T-helper 2 cell treated with Interferon-gamma antibody and Interleukin-4, amounts not matched to agents 5 μg/mL and 100 μg/mL, for 36 hours (primary cell): ENCODE measurements at regions not wholly inside any gene's neighbourhood (a gene's known extent, or its start where the extent isn't known, plus 50 kb on each side); places are given as distances from the start of the nearest gene placed in this dataset.
"Not testable (repeated sequence)": the region's sequence is repeated elsewhere in the genome, so short reads cannot be mapped to it uniquely, and the experiment has no call there.

Experiments
- DNase-seq: peaks from one replicate; pipeline ENCODE4 v3.0.0; 2021; ENCODE audit warnings: low spot score
- H3K27ac Mint-ChIP-seq: one replicate; pipeline ENCODE4 v1.8.0; 2021; ENCODE audit warnings: mild to moderate bottlenecking, mixed read lengths
- H3K27me3 Mint-ChIP-seq: one replicate; pipeline ENCODE4 v1.8.0; 2021; ENCODE audit warnings: low read depth, mixed read lengths
- H3K36me3 Mint-ChIP-seq: one replicate; pipeline ENCODE4 v1.8.0; 2021; ENCODE audit warnings: low read depth, mixed read lengths
- H3K4me1 Mint-ChIP-seq: one replicate; pipeline ENCODE4 v1.8.0; 2021; ENCODE audit warnings: low read depth, mixed read lengths
- H3K4me3 Mint-ChIP-seq: one replicate; pipeline ENCODE4 v1.8.0; 2022; ENCODE audit warnings: mild to moderate bottlenecking, moderate library complexity, mixed read lengths
- H3K9me3 Mint-ChIP-seq: one replicate; pipeline ENCODE4 v1.8.0; 2021; ENCODE audit warnings: mixed read lengths

GRCh38 chr5:40453689-40454088, 226.0 kb upstream of the PTGER4 start:
- DNase-seq: no peak
- Mint-ChIP-seq H3K27ac (no peak overlapping the region), H3K4me1 (peaks cover 3% of the 10 kb centered on the region), H3K27me3 (no peaks in the 10 kb centered on the region), H3K9me3 (peaks cover 55% of the 10 kb centered on the region), H3K4me3 (no peak overlapping the region), H3K36me3 (peaks cover 28% of the 10 kb centered on the region)

GRCh38 chr5:40452874-40453624, 226.7 kb upstream of the PTGER4 start:
- Mint-ChIP-seq H3K4me1 (peaks cover 3% of the 10 kb centered on the region), H3K27ac (no peak overlapping the region)
- DNase-seq: no peak

GRCh38 chr5:40447438-40447837, 232.3 kb upstream of the PTGER4 start:
- peaks cover 5% of the 10 kb centered on the region for H3K4me1 Mint-ChIP-seq
- no peak overlapping the region for H3K27ac Mint-ChIP-seq
- no peak for DNase-seq
- H3K27me3 Mint-ChIP-seq: no peaks in the 10 kb centered on the region
- no peak overlapping the region for H3K4me3 Mint-ChIP-seq
- peaks cover 37% of the 10 kb centered on the region for H3K36me3 Mint-ChIP-seq
- H3K9me3 Mint-ChIP-seq: peaks cover 70% of the 10 kb centered on the region

More at GRCh38 chr5:40452874-40453624, 226.7 kb upstream of the PTGER4 start:
- Mint-ChIP-seq H3K27me3 (no peaks in the 10 kb centered on the region), H3K9me3 (peaks cover 59% of the 10 kb centered on the region), H3K4me3 (no peak overlapping the region), H3K36me3 (peaks cover 30% of the 10 kb centered on the region)

- no peak overlapping the region for H3K4me3 Mint-ChIP-seq
- H3K36me3 Mint-ChIP-seq: peaks cover 36% of the 10 kb centered on the region
- no peak for DNase-seq
- no peaks in the 10 kb centered on the region for H3K27me3 Mint-ChIP-seq
- peaks cover 11% of the 10 kb centered on the region for H3K4me1 Mint-ChIP-seq
- H3K9me3 Mint-ChIP-seq: peaks cover 65% of the 10 kb centered on the region
- H3K27ac Mint-ChIP-seq: no peak overlapping the region
Observed at GRCh38 chr5:40446910-40447309, 232.8 kb upstream of the PTGER4 start.

GRCh38 chr5:40442346-40442745, 237.4 kb upstream of the PTGER4 start:
- H3K4me1 Mint-ChIP-seq: peaks cover 38% of the 10 kb centered on the region
- H3K27ac Mint-ChIP-seq: peak overlapping the region; percentile 83
- peak overlapping the region; percentile 76 for H3K4me3 Mint-ChIP-seq
- peaks cover 26% of the 10 kb centered on the region for H3K36me3 Mint-ChIP-seq
- H3K9me3 Mint-ChIP-seq: peaks cover 41% of the 10 kb centered on the region
- DNase-seq: no peak
- no peaks in the 10 kb centered on the region for H3K27me3 Mint-ChIP-seq

GRCh38 chr5:40441733-40442132, 238.0 kb upstream of the PTGER4 start:
- H3K4me3 Mint-ChIP-seq: peak overlapping the region; percentile 76
- H3K4me1 Mint-ChIP-seq: peaks cover 41% of the 10 kb centered on the region
- H3K27me3 Mint-ChIP-seq: no peaks in the 10 kb centered on the region
- peaks cover 26% of the 10 kb centered on the region for H3K36me3 Mint-ChIP-seq
- DNase-seq: peak; percentile 65
- H3K27ac Mint-ChIP-seq: peak overlapping the region; percentile 83
- peaks cover 39% of the 10 kb centered on the region for H3K9me3 Mint-ChIP-seq

- H3K4me1 Mint-ChIP-seq: peaks cover 50% of the 10 kb centered on the region
Observed at GRCh38 chr5:40440746-40441145, 239.0 kb upstream of the PTGER4 start.

GRCh38 chr5:40439103-40439502, 240.6 kb upstream of the PTGER4 start:
- Mint-ChIP-seq H3K36me3 (peaks cover 17% of the 10 kb centered on the region), H3K4me1 (peaks cover 62% of the 10 kb centered on the region), H3K27ac (peak overlapping the region; percentile 68), H3K9me3 (peaks cover 20% of the 10 kb centered on the region)
- H3K27me3 Mint-ChIP-seq, DNase-seq, H3K4me3 Mint-ChIP-seq: not testable (repeated sequence)

More at GRCh38 chr5:40440746-40441145, 239.0 kb upstream of the PTGER4 start:
- peaks cover 34% of the 10 kb centered on the region for H3K9me3 Mint-ChIP-seq
- H3K27ac Mint-ChIP-seq: no peak overlapping the region
- H3K4me3 Mint-ChIP-seq: peak overlapping the region; percentile 76
- H3K36me3 Mint-ChIP-seq: peaks cover 26% of the 10 kb centered on the region
- no peaks in the 10 kb centered on the region for H3K27me3 Mint-ChIP-seq
- DNase-seq: no peak

- not testable (repeated sequence) for H3K4me3 Mint-ChIP-seq, DNase-seq, H3K27me3 Mint-ChIP-seq, H3K27ac Mint-ChIP-seq
- peaks cover 17% of the 10 kb centered on the region for H3K9me3 Mint-ChIP-seq
- H3K36me3 Mint-ChIP-seq: peaks cover 17% of the 10 kb centered on the region
- peaks cover 66% of the 10 kb centered on the region for H3K4me1 Mint-ChIP-seq
Observed at GRCh38 chr5:40438646-40439045, 241.1 kb upstream of the PTGER4 start.

- Mint-ChIP-seq H3K27ac (peak overlapping the region; percentile 91), H3K4me3 (peak overlapping the region; percentile 0), H3K9me3 (peaks cover 11% of the 10 kb centered on the region), H3K27me3 (no peaks in the 10 kb centered on the region), H3K4me1 (peaks cover 68% of the 10 kb centered on the region), H3K36me3 (peaks cover 14% of the 10 kb centered on the region)
- DNase-seq: peak; percentile 62
Observed at GRCh38 chr5:40437452-40437861, 242.3 kb upstream of the PTGER4 start.

- H3K27ac Mint-ChIP-seq: peak overlapping the region; percentile 91
- H3K27me3 Mint-ChIP-seq: no peaks in the 10 kb centered on the region
- peak; percentile 52 for DNase-seq
- H3K9me3 Mint-ChIP-seq: peaks cover 11% of the 10 kb centered on the region
- H3K4me3 Mint-ChIP-seq: peak overlapping the region; percentile 62
- peaks cover 12% of the 10 kb centered on the region for H3K36me3 Mint-ChIP-seq
- H3K4me1 Mint-ChIP-seq: peaks cover 63% of the 10 kb centered on the region
Observed at GRCh38 chr5:40436535-40437237, 243.0 kb upstream of the PTGER4 start.

GRCh38 chr5:40435706-40436105, 244.0 kb upstream of the PTGER4 start:
- H3K36me3 Mint-ChIP-seq: peaks cover 12% of the 10 kb centered on the region
- not testable (repeated sequence) for H3K27ac Mint-ChIP-seq, DNase-seq, H3K27me3 Mint-ChIP-seq
- peaks cover 58% of the 10 kb centered on the region for H3K4me1 Mint-ChIP-seq
- H3K9me3 Mint-ChIP-seq: peaks cover 11% of the 10 kb centered on the region
- peak overlapping the region; percentile 62 for H3K4me3 Mint-ChIP-seq

- Mint-ChIP-seq H3K9me3 (peaks cover 4% of the 10 kb centered on the region), H3K27me3 (no peaks in the 10 kb centered on the region), H3K27ac (peak overlapping the region; percentile 23), H3K4me3 (no peak overlapping the region), H3K4me1 (peaks cover 75% of the 10 kb centered on the region), H3K36me3 (peaks cover 7% of the 10 kb centered on the region)
- no peak for DNase-seq
Observed at GRCh38 chr5:40432836-40433235, 246.9 kb upstream of the PTGER4 start.

GRCh38 chr5:40431734-40432133, 248.0 kb upstream of the PTGER4 start:
- Mint-ChIP-seq H3K27me3 (no peaks in the 10 kb centered on the region), H3K4me1 (peaks cover 68% of the 10 kb centered on the region), H3K36me3 (peaks cover 11% of the 10 kb centered on the region), H3K27ac (no peak overlapping the region), H3K4me3 (no peak overlapping the region), H3K9me3 (peaks cover 4% of the 10 kb centered on the region)
- no peak for DNase-seq
